SK-N-SH (cell line): ENCODE measurements at regions not wholly inside any gene's neighbourhood (a gene's known extent, or its start where the extent isn't known, plus 50 kb on each side); places are given as distances from the start of the nearest gene placed in this dataset.

ENCODE experiments used
- CTCF ChIA-PET: fragments of 300-600, 350-600 bp; formaldehyde crosslinking; extraction: SDS; loops from one replicate; lab custom pipeline; 2021; lab: Yijun Ruan, JAX
- POLR2A ChIA-PET: fragments of 350-600 bp; sonication (Branson Sonifier 250); formaldehyde crosslinking; extraction: SDS; loops from one replicate; lab custom pipeline; 2020; ENCODE audit warnings: antibody characterized with exemption, inconsistent platforms; lab: Yijun Ruan, JAX
- DNase-seq: peaks from one replicate; pipeline ENCODE4 v3.0.0; 2012
- H2AFZ ChIP-seq: fragments of 200-600 bp; sonication (generic); 2 replicates; pipeline ENCODE4 v1.8.1; 2016; ENCODE audit warnings: antibody characterized with exemption, mild to moderate bottlenecking, low read depth
- H3F3A ChIP-seq: fragments of 200-600 bp; sonication (generic); replicated peaks from 2 replicates; pipeline ENCODE3; 2016; ENCODE audit warnings: antibody characterized with exemption, mild to moderate bottlenecking; ENCODE audit not compliant: insufficient read depth
- H3K27ac ChIP-seq, 2 experiments: fragments of 200-500 bp in 1 of 2; fragments of 200-600 bp in 1 of 2; sonication (Bioruptor generic) in 1 of 2; sonication (generic), shearing (Covaris generic) in 1 of 2; 2 replicates each; pipeline versions ENCODE4 v1.5.1 to v1.6.1; 2014 to 2016; ENCODE audit warnings: low read depth in 2 of 2, inconsistent platforms in 1 of 2, low read length in 1 of 2, mild to moderate bottlenecking in 1 of 2, mixed read lengths in 1 of 2
- H3K27me3 ChIP-seq: fragments of 200-600 bp; sonication (generic), shearing (Covaris generic); 2 replicates; pipeline ENCODE4 v1.6.1; 2016; ENCODE audit warnings: mixed run types; ENCODE audit not compliant: insufficient read depth
- H3K36me3 ChIP-seq, 2 experiments: fragments of 200-500 bp in 1 of 2; fragments of 200-600 bp in 1 of 2; sonication (Bioruptor generic) in 1 of 2; sonication (generic) in 1 of 2; replicated peaks in 1 of 2; 2 replicates each; pipeline versions ENCODE3 to v1.5.1; 2014 to 2016; ENCODE audit warnings: low read length in 1 of 2, mild to moderate bottlenecking in 1 of 2; ENCODE audit not compliant: insufficient read depth in 2 of 2, control insufficient read depth in 1 of 2
- H3K4me1 ChIP-seq, 2 experiments: fragments of 200-500 bp in 1 of 2; fragments of 200-600 bp in 1 of 2; sonication (Bioruptor generic) in 1 of 2; sonication (generic), shearing (Covaris generic) in 1 of 2; 2 replicates each; pipeline versions ENCODE4 v1.5.1 to v1.6.1; 2014 to 2016; ENCODE audit warnings: low read depth in 1 of 2, low read length in 1 of 2, mixed run types in 1 of 2; ENCODE audit not compliant: insufficient read depth in 2 of 2, control insufficient read depth in 1 of 2
- H3K4me2 ChIP-seq: fragments of 200-600 bp; sonication (generic), shearing (Covaris generic); 2 replicates; pipeline ENCODE4 v1.6.1; 2017; ENCODE audit warnings: mixed run types
- H3K4me3 ChIP-seq, 2 experiments: fragments of 200-500 bp in 1 of 2; fragments of 200-600 bp in 1 of 2; sonication (Bioruptor generic) in 1 of 2; sonication (generic), shearing (Covaris generic) in 1 of 2; 2 replicates each; pipeline versions ENCODE4 v1.5.1 to v1.8.1; 2014 to 2016; ENCODE audit warnings: low read depth in 2 of 2, inconsistent platforms in 1 of 2, low read length in 1 of 2, mild to moderate bottlenecking in 1 of 2, mixed read lengths in 1 of 2, moderate library complexity in 1 of 2
- H3K79me2 ChIP-seq: fragments of 200-600 bp; sonication (generic); 2 replicates; pipeline ENCODE4 v1.8.1; 2017; ENCODE audit warnings: mild to moderate bottlenecking; ENCODE audit not compliant: insufficient read depth
- H3K9ac ChIP-seq: fragments of 200-600 bp; sonication (generic); 2 replicates; pipeline ENCODE4 v1.6.1; 2017; ENCODE audit warnings: mixed run types
- H3K9me2 ChIP-seq: fragments of 200-600 bp; sonication (generic); 2 replicates; pipeline ENCODE4 v1.6.1; 2017; ENCODE audit warnings: mixed run types
- H3K9me3 ChIP-seq: fragments of 200-600 bp; sonication (generic); 2 replicates; pipeline ENCODE4 v1.6.1; 2017; ENCODE audit warnings: mixed run types, mild to moderate bottlenecking, moderate library complexity
- H4K20me1 ChIP-seq: fragments of 200-600 bp; sonication (generic); 2 replicates; pipeline ENCODE4 v1.6.1; 2017; ENCODE audit warnings: mild to moderate bottlenecking, mixed run types; ENCODE audit not compliant: insufficient read depth
- CHD2 ChIP-seq: fragments of 150-350 bp; IDR thresholded peaks from 2 replicates; pipeline ENCODE4 v1.6.1; 2018; ENCODE audit warnings: low read length; ENCODE audit not compliant: partially characterized antibody
- CTCF ChIP-seq: fragments of 200-600 bp; sonication (generic); IDR thresholded peaks from 2 replicates; pipeline ENCODE4 v1.6.1; 2017; ENCODE audit warnings: antibody characterized with exemption, mild to moderate bottlenecking, moderate library complexity
- FOXJ3 ChIP-seq: sonication (generic); formaldehyde crosslinking; IDR thresholded peaks from 2 replicates; pipeline ENCODE4 v1.5.1; 2020; ENCODE audit warnings: mild to moderate bottlenecking, missing genetic modification reagents
- FOXM1 ChIP-seq: IDR thresholded peaks from 2 replicates; pipeline ENCODE4 v1.4.0; 2012; ENCODE audit warnings: low read depth, mild to moderate bottlenecking
- IRF3 ChIP-seq: fragments of 150-350 bp; IDR thresholded peaks from 2 replicates; pipeline ENCODE4 v1.6.1; 2016; ENCODE audit warnings: mild to moderate bottlenecking, low read depth, low read length
- MEF2A ChIP-seq: IDR thresholded peaks from 2 replicates; pipeline ENCODE4 v1.4.0; 2012; ENCODE audit warnings: low read depth, borderline replicate concordance
- NRF1 ChIP-seq: IDR thresholded peaks from 2 replicates; pipeline ENCODE4 v1.6.1; 2012; ENCODE audit warnings: low read depth, mild to moderate bottlenecking, low read length
- REST ChIP-seq: IDR thresholded peaks from 2 replicates; pipeline ENCODE4 v1.6.1; 2012; ENCODE audit warnings: mild to moderate bottlenecking, low read depth, low read length, moderate library complexity
- RFX5 ChIP-seq: IDR thresholded peaks from 2 replicates; pipeline ENCODE4 v1.6.1; 2012; ENCODE audit warnings: mild to moderate bottlenecking, improper control_type of control experiment, low read length
- TAF1 ChIP-seq: IDR thresholded peaks from 2 replicates; pipeline ENCODE4 v1.6.1; 2012; ENCODE audit warnings: low read depth, mild to moderate bottlenecking, low read length, moderate library complexity, borderline replicate concordance
- TCF12 ChIP-seq: IDR thresholded peaks from 2 replicates; pipeline ENCODE4 v1.4.0; 2012
- WGBS: methylation state at CpG from one replicate; pipeline ENCODE4 v1.1.6; 2017; ENCODE audit warnings: low lambda C conversion rate; 5-methylcytosine and 5-hydroxymethylcytosine counted together
- TF ChIP-seq, protein P1 (sequence below): IDR thresholded peaks from 2 replicates; pipeline ENCODE4 v1.4.0; 2012; ENCODE audit warnings: low read depth, borderline replicate concordance

- H3K36me3 ChIP-seq = no peaks in the 10 kb centered on the region
- H3K4me2 ChIP-seq = no peak overlapping the region
- H3K4me1 ChIP-seq = no peaks in the 10 kb centered on the region; a peak in 1 of 4 replicates
- H3K4me3 ChIP-seq = no peak overlapping the region
- no peaks in the 10 kb centered on the region for H4K20me1 ChIP-seq
- DNase-seq = no peak
- TF ChIP-seq CTCF = no peak
- TF ChIP-seq, protein P1, sequence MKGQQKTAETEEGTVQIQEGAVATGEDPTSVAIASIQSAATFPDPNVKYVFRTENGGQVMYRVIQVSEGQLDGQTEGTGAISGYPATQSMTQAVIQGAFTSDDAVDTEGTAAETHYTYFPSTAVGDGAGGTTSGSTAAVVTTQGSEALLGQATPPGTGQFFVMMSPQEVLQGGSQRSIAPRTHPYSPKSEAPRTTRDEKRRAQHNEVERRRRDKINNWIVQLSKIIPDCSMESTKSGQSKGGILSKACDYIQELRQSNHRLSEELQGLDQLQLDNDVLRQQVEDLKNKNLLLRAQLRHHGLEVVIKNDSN = no peak
- no peak for TF ChIP-seq MEF2A
- TF ChIP-seq FOXJ3 (CRISPR knock-in tag) = no peak
- no peak for TF ChIP-seq RFX5
- H3K9me2 ChIP-seq = no peaks in the 10 kb centered on the region
- no peaks in the 10 kb centered on the region for H3K79me2 ChIP-seq
- no peak overlapping the region for H3K9ac ChIP-seq
- H2AFZ ChIP-seq = no peak overlapping the region
- no peaks in the 10 kb centered on the region for H3F3A ChIP-seq
- ChIA-PET CTCF (no interaction called here), POLR2A (no interaction called here)
- H3K27me3 ChIP-seq = no peaks in the 10 kb centered on the region
- no peak overlapping the region for H3K27ac ChIP-seq
- no peaks in the 10 kb centered on the region for H3K9me3 ChIP-seq
These were observed 118.4 kb upstream of the CLDN10 start for GRCh38 chr13:95434111-95434510.

GRCh38 chr13:95437561-95437960 lies 115.0 kb upstream of the CLDN10 start:
- H3K4me1 ChIP-seq = no peaks in the 10 kb centered on the region; a peak in 1 of 4 replicates
- no peaks in the 10 kb centered on the region for H3F3A ChIP-seq
- TF ChIP-seq TAF1 (no peak), REST (no peak), TCF12 (no peak), FOXM1 (no peak), RFX5 (no peak), NRF1 (no peak), IRF3 (no peak), CHD2 (no peak)
- H3K79me2 ChIP-seq = no peaks in the 10 kb centered on the region
- no peaks in the 10 kb centered on the region for H3K36me3 ChIP-seq
- H3K9me2 ChIP-seq = no peaks in the 10 kb centered on the region
- 94% methylated on average over 7 of the region's 7 CpGs for WGBS
- H2AFZ ChIP-seq = no peak overlapping the region
- ChIA-PET POLR2A (no interaction called here), CTCF (interaction anchor here (0.5 to 8.9 kb wide), 2 partner anchors 33 to 330 kb away, joined by 4 to 44 read pairs; no protein-coding TSS in a partner anchor)
- H3K9ac ChIP-seq = no peak overlapping the region
- no peaks in the 10 kb centered on the region for H3K9me3 ChIP-seq
- H3K4me2 ChIP-seq = no peak overlapping the region
- H4K20me1 ChIP-seq = no peaks in the 10 kb centered on the region
- DNase-seq = no peak
- H3K27me3 ChIP-seq = no peaks in the 10 kb centered on the region
- H3K27ac ChIP-seq = no peak overlapping the region
- H3K4me3 ChIP-seq = peak overlapping the region in 1 of 2 experiments; percentile 12; a peak in 1 of 4 replicates
